Osteocyte (in vitro differentiated cells): ENCODE measurements at regions not wholly inside any gene's neighbourhood (a gene's known extent, or its start where the extent isn't known, plus 50 kb on each side); places are given as distances from the start of the nearest gene placed in this dataset.
"Not testable (repeated sequence)": the region's sequence is repeated elsewhere in the genome, so short reads cannot be mapped to it uniquely, and the experiment has no call there.

ENCODE experiments used
- DNase-seq: peaks from one replicate; pipeline ENCODE4 v3.0.0; 2021; ENCODE audit warnings: mixed read lengths; ENCODE audit not compliant: unreplicated experiment; ENCODE audit errors: extremely low spot score
- H3K27ac Mint-ChIP-seq: one replicate; pipeline ENCODE4 v1.8.0; 2021; ENCODE audit warnings: mild to moderate bottlenecking, mixed read lengths; ENCODE audit not compliant: unreplicated experiment
- H3K27me3 Mint-ChIP-seq: one replicate; pipeline ENCODE4 v1.8.0; 2021; ENCODE audit warnings: mixed read lengths; ENCODE audit not compliant: unreplicated experiment
- H3K36me3 Mint-ChIP-seq: one replicate; pipeline ENCODE4 v1.8.0; 2021; ENCODE audit warnings: mixed read lengths; ENCODE audit not compliant: unreplicated experiment
- H3K4me1 Mint-ChIP-seq: one replicate; pipeline ENCODE4 v1.8.0; 2021; ENCODE audit warnings: mixed read lengths; ENCODE audit not compliant: unreplicated experiment
- H3K4me3 Mint-ChIP-seq: one replicate; pipeline ENCODE4 v1.8.0; 2021; ENCODE audit warnings: mild to moderate bottlenecking, moderate library complexity, mixed read lengths; ENCODE audit not compliant: unreplicated experiment
- H3K9me3 Mint-ChIP-seq: one replicate; pipeline ENCODE4 v1.8.0; 2021; ENCODE audit warnings: mixed read lengths; ENCODE audit not compliant: unreplicated experiment
- CTCF ChIP-seq: fragments of 200-600 bp; sonication (generic); IDR thresholded peaks from 2 replicates; pipeline ENCODE4 v1.5.0; 2021; ENCODE audit warnings: antibody characterized with exemption, mild to moderate bottlenecking, moderate library complexity

DNA sequence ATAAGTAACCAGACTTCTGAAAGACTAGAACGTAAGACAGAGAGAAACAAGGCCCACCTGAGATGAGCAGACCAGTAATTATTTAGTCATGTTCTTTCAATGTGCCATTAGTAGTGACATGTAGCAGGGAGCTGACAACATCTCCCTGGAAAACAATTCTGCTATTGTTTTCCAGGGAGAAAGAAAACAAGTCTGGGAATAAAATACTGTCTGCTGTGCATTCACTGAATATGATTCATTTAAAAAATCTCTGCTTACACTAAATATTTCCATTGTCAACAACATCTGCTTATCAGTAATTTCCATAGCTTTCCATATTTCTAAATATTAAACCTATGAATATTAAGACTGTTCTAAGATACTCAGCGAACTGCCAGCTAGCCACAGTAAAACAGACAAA is 80.0 kb downstream of the VCAM1 start:
- no peak for DNase-seq
- H3K4me1 Mint-ChIP-seq = peaks cover 6% of the 10 kb centered on the region
- no peak overlapping the region for H3K4me3 Mint-ChIP-seq
- H3K36me3 Mint-ChIP-seq = no peaks in the 10 kb centered on the region
- H3K27ac Mint-ChIP-seq = no peak overlapping the region
- H3K9me3 Mint-ChIP-seq = peaks cover 5% of the 10 kb centered on the region
- no peak for TF ChIP-seq CTCF
- H3K27me3 Mint-ChIP-seq = peaks cover 25% of the 10 kb centered on the region

- no peak overlapping the region for H3K4me3 Mint-ChIP-seq
- no peaks in the 10 kb centered on the region for H3K36me3 Mint-ChIP-seq
- no peak for DNase-seq
- peaks cover 23% of the 10 kb centered on the region for H3K27me3 Mint-ChIP-seq
- H3K4me1 Mint-ChIP-seq = peaks cover 1% of the 10 kb centered on the region
- no peak overlapping the region for H3K27ac Mint-ChIP-seq
- H3K9me3 Mint-ChIP-seq = peaks cover 5% of the 10 kb centered on the region
- TF ChIP-seq CTCF = no peak
These were observed 80.5 kb downstream of the VCAM1 start for GRCh38 chr1:100799954-100800612.

- DNase-seq, H3K4me1 Mint-ChIP-seq, H3K27ac Mint-ChIP-seq, H3K9me3 Mint-ChIP-seq, H3K4me3 Mint-ChIP-seq, H3K36me3 Mint-ChIP-seq: not testable (repeated sequence)
- peaks cover 22% of the 10 kb centered on the region for H3K27me3 Mint-ChIP-seq
These were observed 81.7 kb downstream of the VCAM1 start for GRCh38 chr1:100801256-100801655.

GRCh38 chr1:100803280-100803679 is 83.7 kb downstream of the VCAM1 start:
- not testable (repeated sequence) for H3K4me3 Mint-ChIP-seq, H3K27ac Mint-ChIP-seq, H3K36me3 Mint-ChIP-seq, H3K4me1 Mint-ChIP-seq, DNase-seq, H3K9me3 Mint-ChIP-seq
- peaks cover 31% of the 10 kb centered on the region for H3K27me3 Mint-ChIP-seq

- H3K9me3 Mint-ChIP-seq = no peaks in the 10 kb centered on the region
These were observed 87.1 kb downstream of the VCAM1 start for GRCh38 chr1:100806601-100807000.

GRCh38 chr1:100810360-100810759 is 84.3 kb downstream of the EXTL2 start:
- no peaks in the 10 kb centered on the region for H3K36me3 Mint-ChIP-seq
- no peak overlapping the region for H3K27ac Mint-ChIP-seq
- no peak overlapping the region for H3K4me3 Mint-ChIP-seq
- peaks cover 58% of the 10 kb centered on the region for H3K27me3 Mint-ChIP-seq
- H3K4me1 Mint-ChIP-seq = no peaks in the 10 kb centered on the region
- no peaks in the 10 kb centered on the region for H3K9me3 Mint-ChIP-seq
- no peak for DNase-seq
- TF ChIP-seq CTCF = no peak

More at GRCh38 chr1:100806601-100807000, 87.1 kb downstream of the VCAM1 start:
- TF ChIP-seq CTCF = no peak
- no peak overlapping the region for H3K4me3 Mint-ChIP-seq
- H3K27me3 Mint-ChIP-seq = peaks cover 37% of the 10 kb centered on the region
- H3K4me1 Mint-ChIP-seq = no peaks in the 10 kb centered on the region
- H3K27ac Mint-ChIP-seq = no peak overlapping the region
- H3K36me3 Mint-ChIP-seq = no peaks in the 10 kb centered on the region
- DNase-seq = no peak
